Daoy (cell line): ENCODE measurements at regions not wholly inside any gene's neighbourhood (a gene's known extent, or its start where the extent isn't known, plus 50 kb on each side); places are given as distances from the start of the nearest gene placed in this dataset.
"Not testable (repeated sequence)": the region's sequence is repeated elsewhere in the genome, so short reads cannot be mapped to it uniquely, and the experiment has no call there.

Source experiments
- DNase-seq: peaks from one replicate; pipeline ENCODE4 v3.0.0-alpha.2; 2015; ENCODE audit warnings: low read depth

GRCh38 chr13:40355126-40355724 lies 311.2 kb downstream of the FOXO1 start:
- no peak for DNase-seq

GRCh38 chr13:40356011-40356410 lies 310.4 kb downstream of the FOXO1 start:
- DNase-seq, result no peak

GRCh38 chr13:40356458-40356857 lies 310.0 kb downstream of the FOXO1 start:
- DNase-seq, result not testable (repeated sequence)

- DNase-seq, result peak; percentile 28
Measured at GRCh38 chr13:40362502-40362901, 303.9 kb downstream of the FOXO1 start.

- no peak for DNase-seq
Measured at GRCh38 chr13:40363653-40364052, 302.8 kb downstream of the FOXO1 start.

- no peak for DNase-seq
Measured at GRCh38 chr13:40366119-40366518, 300.3 kb downstream of the FOXO1 start.

GRCh38 chr13:40368127-40368891 lies 298.1 kb downstream of the FOXO1 start:
- DNase-seq, result no peak

- no peak for DNase-seq
Measured at GRCh38 chr13:40370661-40371060, 295.8 kb downstream of the FOXO1 start.

GRCh38 chr13:40371531-40372125 lies 294.8 kb downstream of the FOXO1 start:
- no peak for DNase-seq

- not testable (repeated sequence) for DNase-seq
Measured at GRCh38 chr13:40373608-40374007, 292.8 kb downstream of the FOXO1 start.

- no peak for DNase-seq
Measured at GRCh38 chr13:40375489-40376171, 290.8 kb downstream of the FOXO1 start.

GRCh38 chr13:40376296-40376849 lies 290.1 kb downstream of the FOXO1 start:
- DNase-seq, result no peak

- no peak for DNase-seq
Measured at GRCh38 chr13:40376867-40377535, 289.4 kb downstream of the FOXO1 start.

GRCh38 chr13:40377783-40378182 lies 288.7 kb downstream of the FOXO1 start:
- DNase-seq, result peak; percentile 48

GRCh38 chr13:40379196-40379595 lies 287.2 kb downstream of the FOXO1 start:
- no peak for DNase-seq

GRCh38 chr13:40379794-40380578 lies 286.5 kb downstream of the FOXO1 start:
- no peak for DNase-seq

GRCh38 chr13:40381935-40382764 lies 284.3 kb downstream of the FOXO1 start:
- DNase-seq, result no peak

GRCh38 chr13:40383132-40383531 lies 283.3 kb downstream of the FOXO1 start:
- no peak for DNase-seq

GRCh38 chr13:40383885-40384284 lies 282.6 kb downstream of the FOXO1 start:
- DNase-seq, result no peak
